Neural progenitor cell (in vitro differentiated cells): ENCODE measurements at regions not wholly inside any gene's neighbourhood (a gene's known extent, or its start where the extent isn't known, plus 50 kb on each side); places are given as distances from the start of the nearest gene placed in this dataset.

ENCODE experiments used
- CTCF ChIP-seq: fragments of 200-600 bp; sonication (generic); IDR thresholded peaks from 2 replicates; pipeline ENCODE4 v1.5.1; 2017; ENCODE audit warnings: antibody characterized with exemption, mild to moderate bottlenecking
- EZH2 ChIP-seq: fragments of 200-600 bp; sonication (generic); IDR thresholded peaks from 2 replicates; pipeline ENCODE4 v1.6.1; 2017; ENCODE audit warnings: antibody characterized with exemption, mild to moderate bottlenecking, moderate library complexity

- no peak for TF ChIP-seq CTCF
- no peak for TF ChIP-seq EZH2
These were observed 419.9 kb downstream of the STK39 start for GRCh38 chr2:167827352-167828097.
